B cell (primary cell): ENCODE measurements at regions not wholly inside any gene's neighbourhood (a gene's known extent, or its start where the extent isn't known, plus 50 kb on each side); places are given as distances from the start of the nearest gene placed in this dataset.

Source experiments
- ATAC-seq: fragments of 200-7000 bp; cut with Tn5 transposase; one replicate; pipeline ENCODE4 v1.10.0; 2021; ENCODE audit warnings: low read depth, mild to moderate bottlenecking, moderate number of reproducible peaks, moderate library complexity
- CTCF ChIA-PET: fragments of 350-600 bp; sonication (Branson Sonifier 250); formaldehyde crosslinking; loops from one replicate; lab custom pipeline; 2021; ENCODE audit warnings: antibody characterized with exemption, inconsistent platforms; lab: Charles Lee
- POLR2A ChIA-PET: fragments of 350-600 bp; sonication (Branson Sonifier 250); formaldehyde crosslinking; loops from one replicate; lab custom pipeline; 2021; ENCODE audit warnings: antibody characterized with exemption; lab: Charles Lee
- DNase-seq: peaks from one replicate; pipeline ENCODE4 v3.0.0; 2013
- H2AFZ ChIP-seq: 2 replicates; pipeline ENCODE4 v1.6.1; 2012; ENCODE audit warnings: mild to moderate bottlenecking, low read depth, low read length; ENCODE audit not compliant: insufficient read depth, poor library complexity, severe bottlenecking
- H3K27ac ChIP-seq, 2 donors: 1 replicate in 1 of 2; 2 replicates in 1 of 2; pipeline ENCODE4 v1.5.1; 2012 to 2013; ENCODE audit warnings: low read length in 2 of 2, mild to moderate bottlenecking in 2 of 2, moderate library complexity in 1 of 2
- H3K27me3 ChIP-seq, 4 experiments: fragments of 200-600 bp in 1 of 4; sonication (generic) in 1 of 4; replicated peaks in 1 of 4; 1 replicate in 2 of 4; 2 replicates in 2 of 4; pipeline versions ENCODE4 v1.6.1 to v1.7.0; 2013 to 2016; ENCODE audit warnings: low read length in 3 of 4, mild to moderate bottlenecking in 2 of 4, mixed read lengths in 1 of 4, moderate library complexity in 1 of 4; ENCODE audit not compliant: insufficient read depth in 4 of 4, control insufficient read depth in 3 of 4; ENCODE audit errors: control extremely low read depth in 1 of 4
- H3K36me3 ChIP-seq, 2 experiments: replicated peaks in 1 of 2; 1 replicate in 1 of 2; 2 replicates in 1 of 2; pipeline versions ENCODE4 v1.6.1 to v1.7.1; 2013; ENCODE audit warnings: low read length in 1 of 2; ENCODE audit not compliant: insufficient read depth in 2 of 2, control insufficient read depth in 1 of 2; ENCODE audit errors: control extremely low read depth in 1 of 2, extremely low read depth in 1 of 2
- H3K4me1 ChIP-seq, 2 donors: fragments of 200-600 bp in 1 of 2; sonication (generic) in 1 of 2; 1 replicate in 1 of 2; 2 replicates in 1 of 2; pipeline versions ENCODE4 v1.5.1 to v1.6.1; 2013 to 2017; ENCODE audit warnings: low read length in 2 of 2; ENCODE audit not compliant: control insufficient read depth in 2 of 2, insufficient read depth in 2 of 2
- H3K4me2 ChIP-seq: replicated peaks from 2 replicates; pipeline ENCODE3; 2012; ENCODE audit warnings: mild to moderate bottlenecking, low read depth, low read length; ENCODE audit not compliant: poor library complexity, severe bottlenecking
- H3K4me3 ChIP-seq, 5 experiments: fragments of 200-600 bp in 1 of 5; sonication (generic) in 1 of 5; 1 replicate in 3 of 5; 2 replicates in 2 of 5; pipeline versions ENCODE4 v1.5.1 to v1.7.0; 2011 to 2016; ENCODE audit warnings: low read length in 4 of 5, mild to moderate bottlenecking in 4 of 5, low read depth in 2 of 5, control low read depth in 1 of 5, moderate library complexity in 1 of 5; ENCODE audit not compliant: insufficient read depth in 1 of 5; ENCODE audit errors: control extremely low read depth in 1 of 5, extremely low read depth in 1 of 5
- H3K79me2 ChIP-seq: fragments of 200-600 bp; sonication (generic); one replicate; pipeline ENCODE4 v1.6.0; 2016; ENCODE audit warnings: low read length; ENCODE audit not compliant: control insufficient read depth, insufficient read depth
- H3K9ac ChIP-seq: fragments of 200-600 bp; sonication (generic); 2 replicates; pipeline ENCODE4 v1.6.1; 2017; ENCODE audit warnings: mild to moderate bottlenecking, low read length, moderate library complexity
- H3K9me3 ChIP-seq, 3 donors: one replicate each; pipeline versions ENCODE4 v1.6.1 to v1.7.1; 2013; ENCODE audit warnings: low read length in 2 of 3; ENCODE audit not compliant: control insufficient read depth in 2 of 3, insufficient read depth in 1 of 3; ENCODE audit errors: control extremely low read depth in 1 of 3
- H4K20me1 ChIP-seq: 2 replicates; pipeline ENCODE4 v1.6.0; 2012; ENCODE audit warnings: mild to moderate bottlenecking, low read length; ENCODE audit not compliant: insufficient read depth, control insufficient read depth, poor library complexity, severe bottlenecking
- H3K27ac Mint-ChIP-seq: one replicate; pipeline ENCODE4 v1.8.0; 2021; ENCODE audit warnings: mixed read lengths
- H3K27me3 Mint-ChIP-seq: one replicate; pipeline ENCODE4 v1.8.0; 2021; ENCODE audit warnings: mixed read lengths
- H3K4me1 Mint-ChIP-seq: one replicate; pipeline ENCODE4 v1.8.0; 2021; ENCODE audit warnings: mixed read lengths
- H3K4me3 Mint-ChIP-seq: one replicate; pipeline ENCODE4 v1.8.0; 2021; ENCODE audit warnings: mixed read lengths
- H3K9me3 Mint-ChIP-seq: one replicate; pipeline ENCODE4 v1.8.0; 2022; ENCODE audit warnings: mixed read lengths; ENCODE audit not compliant: insufficient read depth
- EZH2 ChIP-seq: IDR thresholded peaks from 2 replicates; pipeline ENCODE4 v1.6.1; 2012; ENCODE audit warnings: borderline replicate concordance, low read depth, mild to moderate bottlenecking, moderate library complexity, low read length; ENCODE audit not compliant: insufficient read depth, poor library complexity, severe bottlenecking
- WGBS: methylation state at CpG from one replicate; pipeline ENCODE4 v1.1.5; 2013; ENCODE audit warnings: missing lambda C conversion rate; ENCODE audit not compliant: insufficient coverage; 5-methylcytosine and 5-hydroxymethylcytosine counted together
- intact Hi-C: fragments of 100-400 bp; cut with micrococcal nuclease; formaldehyde crosslinking; loops from one replicate; pipeline ENCODE4 v1.10.0; 2022
- TF ChIP-seq, protein P1 (sequence below): fragments of 200-600 bp; IDR thresholded peaks from one replicate; pipeline ENCODE4 v1.8.0; 2022; ENCODE audit warnings: antibody characterized with exemption, mild to moderate bottlenecking

GRCh38 chr7:17558135-17558534 lies 259.7 kb downstream of the AHR start:
- Histone ChIP-seq H3K9ac (no peak overlapping the region), H3K27me3 (no peaks in the 10 kb centered on the region), H3K4me1 (no peaks in the 10 kb centered on the region), H3K27ac (no peak overlapping the region), H3K4me2 (no peak overlapping the region), H3K36me3 (no peaks in the 10 kb centered on the region), H4K20me1 (no peaks in the 10 kb centered on the region), H3K9me3 (no peaks in the 10 kb centered on the region), H3K79me2 (no peaks in the 10 kb centered on the region), H3K4me3 (no peak overlapping the region), H2AFZ (no peak overlapping the region)
- ChIA-PET POLR2A (no interaction called here), CTCF (no interaction called here)
- H3K27ac Mint-ChIP-seq: no peak overlapping the region
- no peak for TF ChIP-seq EZH2
- TF ChIP-seq, protein P1, sequence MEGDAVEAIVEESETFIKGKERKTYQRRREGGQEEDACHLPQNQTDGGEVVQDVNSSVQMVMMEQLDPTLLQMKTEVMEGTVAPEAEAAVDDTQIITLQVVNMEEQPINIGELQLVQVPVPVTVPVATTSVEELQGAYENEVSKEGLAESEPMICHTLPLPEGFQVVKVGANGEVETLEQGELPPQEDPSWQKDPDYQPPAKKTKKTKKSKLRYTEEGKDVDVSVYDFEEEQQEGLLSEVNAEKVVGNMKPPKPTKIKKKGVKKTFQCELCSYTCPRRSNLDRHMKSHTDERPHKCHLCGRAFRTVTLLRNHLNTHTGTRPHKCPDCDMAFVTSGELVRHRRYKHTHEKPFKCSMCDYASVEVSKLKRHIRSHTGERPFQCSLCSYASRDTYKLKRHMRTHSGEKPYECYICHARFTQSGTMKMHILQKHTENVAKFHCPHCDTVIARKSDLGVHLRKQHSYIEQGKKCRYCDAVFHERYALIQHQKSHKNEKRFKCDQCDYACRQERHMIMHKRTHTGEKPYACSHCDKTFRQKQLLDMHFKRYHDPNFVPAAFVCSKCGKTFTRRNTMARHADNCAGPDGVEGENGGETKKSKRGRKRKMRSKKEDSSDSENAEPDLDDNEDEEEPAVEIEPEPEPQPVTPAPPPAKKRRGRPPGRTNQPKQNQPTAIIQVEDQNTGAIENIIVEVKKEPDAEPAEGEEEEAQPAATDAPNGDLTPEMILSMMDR: no peak
- intact Hi-C loops: no loop called here
- peaks cover 3% of the 10 kb centered on the region for H3K9me3 Mint-ChIP-seq
- ATAC-seq (no peak), DNase-seq (no peak)
- no CpG with 5 or more reads among the region's 4 CpGs for WGBS
- H3K4me3 Mint-ChIP-seq: no peak overlapping the region
- H3K4me1 Mint-ChIP-seq: peaks cover 6% of the 10 kb centered on the region
- H3K27me3 Mint-ChIP-seq: no peaks in the 10 kb centered on the region

DNA sequence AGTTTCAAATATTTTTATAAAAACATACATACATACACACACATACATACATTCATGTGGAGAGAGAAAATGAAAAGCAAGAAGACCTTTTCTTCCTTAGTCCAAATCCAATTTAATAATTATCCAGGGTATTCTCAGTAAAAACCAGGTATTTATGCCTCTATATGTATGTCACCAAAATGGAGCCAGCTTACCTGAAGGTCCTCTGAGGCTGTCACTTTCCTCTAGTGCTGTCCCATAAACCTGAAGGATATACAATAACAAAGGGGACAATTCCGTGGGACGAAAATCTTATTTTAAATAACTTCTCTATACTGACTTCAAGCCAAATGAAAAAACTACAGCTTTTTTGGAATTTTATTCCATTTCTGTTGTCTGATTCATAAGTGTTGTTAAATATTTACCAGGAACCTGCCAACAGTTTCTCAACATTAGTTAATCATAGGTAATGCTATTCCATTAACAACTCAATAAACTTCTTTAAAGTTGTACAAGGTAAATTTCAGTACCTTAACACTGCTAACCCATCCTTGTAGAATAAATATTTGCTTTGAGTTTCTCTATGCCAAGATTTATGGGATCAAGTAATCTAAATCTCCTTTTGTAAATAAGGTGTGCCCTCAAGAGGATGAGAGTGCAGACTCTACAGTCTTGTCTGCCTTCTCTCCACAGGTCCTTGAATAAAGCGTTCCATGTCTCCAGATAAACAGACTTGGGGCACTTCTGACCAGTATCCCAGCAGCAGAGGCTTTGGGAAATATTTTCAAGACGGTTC lies 260.3 kb downstream of the AHR start:
- no peak overlapping the region for H3K4me3 ChIP-seq
- H3K4me1 ChIP-seq: no peaks in the 10 kb centered on the region
- no peaks in the 10 kb centered on the region for H3K9me3 ChIP-seq
- H3K27ac Mint-ChIP-seq: no peak overlapping the region
- TF ChIP-seq, protein P1: no peak
- TF ChIP-seq EZH2: no peak
- intact Hi-C loops: no loop called here
- no peak for ATAC-seq
- no peaks in the 10 kb centered on the region for H3K27me3 ChIP-seq
- no peaks in the 10 kb centered on the region for H4K20me1 ChIP-seq
- H3K9me3 Mint-ChIP-seq: peaks cover 3% of the 10 kb centered on the region
- H3K4me1 Mint-ChIP-seq: peaks cover 6% of the 10 kb centered on the region
- H3K36me3 ChIP-seq: no peaks in the 10 kb centered on the region
- DNase-seq: no peak
- no peaks in the 10 kb centered on the region for H3K27me3 Mint-ChIP-seq
- no peak overlapping the region for H3K4me2 ChIP-seq
- ChIA-PET POLR2A (no interaction called here), CTCF (no interaction called here)
- WGBS: 100% methylated on average over 1 of the region's 4 CpGs
- H3K27ac ChIP-seq: no peak overlapping the region
- H3K4me3 Mint-ChIP-seq: no peak overlapping the region
- no peak overlapping the region for H2AFZ ChIP-seq
- no peaks in the 10 kb centered on the region for H3K79me2 ChIP-seq
- H3K9ac ChIP-seq: no peak overlapping the region
